Kidney (tissue), 13 donors: ENCODE measurements at regions not wholly inside any gene's neighbourhood (a gene's known extent, or its start where the extent isn't known, plus 50 kb on each side); places are given as distances from the start of the nearest gene placed in this dataset.

ENCODE experiments used
- DNase-seq, 5 donors: peaks; one replicate each; pipeline ENCODE4 v3.0.0-alpha.2; 2013 to 2020
- FAIRE-seq: peaks from 2 replicates; lab custom pipeline; 2012; peaks lifted over from hg19 to GRCh38; lab: Jason Lieb, UNC
- H3K27ac ChIP-seq, 2 donors: one replicate each; pipeline ENCODE4 v1.7.0; 2013; ENCODE audit warnings: low read depth in 2 of 2, low read length in 2 of 2, inconsistent platforms in 1 of 2
- H3K27me3 ChIP-seq: one replicate; pipeline ENCODE4 v1.7.1; 2013; ENCODE audit warnings: low read length, inconsistent platforms; ENCODE audit not compliant: control insufficient read depth, insufficient read depth
- H3K36me3 ChIP-seq, 3 donors: one replicate each; pipeline versions ENCODE4 v1.7.0 to v1.7.1; 2013; ENCODE audit warnings: low read length in 3 of 3, control low read depth in 1 of 3, inconsistent platforms in 1 of 3; ENCODE audit not compliant: insufficient read depth in 3 of 3, control insufficient read depth in 2 of 3
- H3K4me1 ChIP-seq, 3 donors: one replicate each; pipeline versions ENCODE4 v1.7.0 to v1.7.1; 2013; ENCODE audit warnings: low read length in 3 of 3, inconsistent platforms in 1 of 3, low read depth in 1 of 3; ENCODE audit not compliant: control insufficient read depth in 2 of 3, insufficient read depth in 2 of 3
- H3K4me3 ChIP-seq, 3 donors: one replicate each; pipeline versions ENCODE4 v1.7.0 to v1.8.1; 2013; ENCODE audit warnings: low read length in 3 of 3, control low read depth in 1 of 3, inconsistent platforms in 1 of 3
- H3K9ac ChIP-seq, 3 donors: one replicate each; pipeline versions ENCODE4 v1.7.0 to v1.7.1; 2013; ENCODE audit warnings: low read length in 3 of 3, control low read depth in 1 of 3, inconsistent platforms in 1 of 3
- H3K9me3 ChIP-seq, 3 donors: one replicate each; pipeline versions ENCODE4 v1.7.0 to v1.7.1; 2013; ENCODE audit warnings: low read length in 3 of 3, control low read depth in 1 of 3, inconsistent platforms in 1 of 3; ENCODE audit not compliant: control insufficient read depth in 2 of 3, insufficient read depth in 1 of 3
- intact Hi-C: fragments of 100-400 bp; cut with DNase I; formaldehyde crosslinking; loops from one replicate; pipeline ENCODE4 v1.11.1; 2022
- TF ChIP-seq, protein P1 (sequence below): IDR thresholded peaks from 3 replicates; pipeline ENCODE4 v1.5.1; 2012; ENCODE audit warnings: mild to moderate bottlenecking, moderate library complexity, borderline replicate concordance; ENCODE audit not compliant: insufficient read depth; ENCODE audit errors: extremely low read depth
- donor health status: control.
- donor health status: control.
- donor health status: control.
- donor health status: control.
- donor health status: control.
- donor health status: DM: yes; HTN: yes; CAD: no.
- donor health status: Normal renal cell carcinoma (clear cell type).

DNA sequence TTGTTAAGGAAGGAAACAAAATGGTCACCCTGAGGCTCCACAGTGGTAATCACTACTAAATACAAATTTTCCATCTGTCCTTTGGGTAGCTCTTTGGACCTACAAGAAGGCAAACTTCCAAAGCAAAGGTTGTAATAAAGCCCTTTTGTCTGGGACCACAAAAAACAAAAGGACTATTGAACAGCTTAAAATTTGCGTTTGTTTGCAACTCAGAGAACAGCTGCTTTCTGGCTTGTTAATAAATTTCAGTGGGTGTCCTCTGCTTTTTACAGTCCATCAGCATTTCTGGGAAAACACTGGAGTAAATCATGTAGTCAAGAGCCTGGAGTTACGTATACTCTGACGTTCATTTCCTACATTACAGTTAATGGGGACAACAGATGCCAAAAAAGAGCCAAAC is 439.7 kb upstream of the DIAPH2 start:
- intact Hi-C loops: no loop called here
- no peaks in the 10 kb centered on the region for H3K4me1 ChIP-seq
- DNase-seq (peak in 2 of 5 donors; percentile 4 to 51), FAIRE-seq (no peak)
- no peaks in the 10 kb centered on the region for H3K9me3 ChIP-seq
- H3K27ac ChIP-seq: no peak overlapping the region
- no peaks in the 10 kb centered on the region for H3K36me3 ChIP-seq
- no peak overlapping the region for H3K4me3 ChIP-seq
- TF ChIP-seq, protein P1, sequence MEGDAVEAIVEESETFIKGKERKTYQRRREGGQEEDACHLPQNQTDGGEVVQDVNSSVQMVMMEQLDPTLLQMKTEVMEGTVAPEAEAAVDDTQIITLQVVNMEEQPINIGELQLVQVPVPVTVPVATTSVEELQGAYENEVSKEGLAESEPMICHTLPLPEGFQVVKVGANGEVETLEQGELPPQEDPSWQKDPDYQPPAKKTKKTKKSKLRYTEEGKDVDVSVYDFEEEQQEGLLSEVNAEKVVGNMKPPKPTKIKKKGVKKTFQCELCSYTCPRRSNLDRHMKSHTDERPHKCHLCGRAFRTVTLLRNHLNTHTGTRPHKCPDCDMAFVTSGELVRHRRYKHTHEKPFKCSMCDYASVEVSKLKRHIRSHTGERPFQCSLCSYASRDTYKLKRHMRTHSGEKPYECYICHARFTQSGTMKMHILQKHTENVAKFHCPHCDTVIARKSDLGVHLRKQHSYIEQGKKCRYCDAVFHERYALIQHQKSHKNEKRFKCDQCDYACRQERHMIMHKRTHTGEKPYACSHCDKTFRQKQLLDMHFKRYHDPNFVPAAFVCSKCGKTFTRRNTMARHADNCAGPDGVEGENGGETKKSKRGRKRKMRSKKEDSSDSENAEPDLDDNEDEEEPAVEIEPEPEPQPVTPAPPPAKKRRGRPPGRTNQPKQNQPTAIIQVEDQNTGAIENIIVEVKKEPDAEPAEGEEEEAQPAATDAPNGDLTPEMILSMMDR: no peak
- H3K9ac ChIP-seq: no peak overlapping the region
- H3K27me3 ChIP-seq: no peaks in the 10 kb centered on the region

DNA sequence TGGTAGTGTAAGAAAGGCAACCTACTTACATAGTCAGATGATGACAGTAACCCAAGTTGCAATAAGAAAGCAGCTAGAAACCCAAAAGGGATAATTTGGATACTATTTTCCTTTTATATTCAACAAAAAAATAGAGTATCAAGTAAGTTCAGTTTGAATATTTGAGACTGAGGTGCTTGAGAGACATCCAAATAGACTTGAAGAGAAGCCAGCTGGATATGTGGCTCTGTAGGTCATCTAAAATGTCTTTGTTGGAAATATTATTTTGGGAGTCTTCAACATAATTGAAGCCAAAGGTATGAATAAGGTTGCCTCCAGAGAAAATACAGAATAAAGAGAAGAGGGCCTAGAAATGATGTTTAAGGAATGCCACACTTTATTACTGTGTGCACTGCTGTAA is 438.2 kb upstream of the DIAPH2 start:
- TF ChIP-seq, protein P1: no peak
- no peaks in the 10 kb centered on the region for H3K27me3 ChIP-seq
- H3K4me1 ChIP-seq: no peaks in the 10 kb centered on the region
- no peak for FAIRE-seq
- no peak overlapping the region for H3K4me3 ChIP-seq
- no peaks in the 10 kb centered on the region for H3K9me3 ChIP-seq
- no peaks in the 10 kb centered on the region for H3K36me3 ChIP-seq
- no peak overlapping the region for H3K27ac ChIP-seq
- no peak for DNase-seq
- no peak overlapping the region for H3K9ac ChIP-seq
- intact Hi-C loops: no loop called here
